Astrocyte (in vitro differentiated cells and primary cell): ENCODE measurements at regions not wholly inside any gene's neighbourhood (a gene's known extent, or its start where the extent isn't known, plus 50 kb on each side); places are given as distances from the start of the nearest gene placed in this dataset.

ENCODE experiments used
- EZH2 ChIP-seq: IDR thresholded peaks from 2 replicates; pipeline ENCODE4 v1.6.1; 2012; ENCODE audit warnings: mild to moderate bottlenecking, low read length, inconsistent platforms; ENCODE audit not compliant: insufficient read depth
- TF ChIP-seq, protein P1 (sequence below): IDR thresholded peaks from 2 replicates; pipeline ENCODE4 v1.5.1; 2011; ENCODE audit warnings: low read depth, mild to moderate bottlenecking, inconsistent platforms, low read length, moderate library complexity; ENCODE audit not compliant: insufficient read depth

DNA sequence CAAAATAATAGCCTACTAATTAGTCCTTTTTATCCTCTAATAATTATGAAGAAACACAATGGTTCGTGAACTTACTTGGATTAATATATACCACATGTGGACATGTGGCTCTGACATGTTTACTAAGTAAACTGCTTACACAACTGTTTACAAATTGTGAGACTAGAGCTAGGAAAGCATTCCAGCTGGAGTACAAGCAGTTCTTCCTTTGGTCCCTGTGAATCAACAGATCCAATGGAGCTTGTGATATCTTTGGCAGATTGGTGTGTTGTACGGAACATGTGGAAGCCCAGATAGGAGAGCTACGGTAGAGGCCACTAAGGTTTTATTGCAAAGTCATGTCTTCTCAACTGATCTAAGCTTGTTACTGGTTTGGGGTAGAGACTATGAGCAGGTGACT, 145.5 kb upstream of the SPRY2 start:
- TF ChIP-seq, protein P1, sequence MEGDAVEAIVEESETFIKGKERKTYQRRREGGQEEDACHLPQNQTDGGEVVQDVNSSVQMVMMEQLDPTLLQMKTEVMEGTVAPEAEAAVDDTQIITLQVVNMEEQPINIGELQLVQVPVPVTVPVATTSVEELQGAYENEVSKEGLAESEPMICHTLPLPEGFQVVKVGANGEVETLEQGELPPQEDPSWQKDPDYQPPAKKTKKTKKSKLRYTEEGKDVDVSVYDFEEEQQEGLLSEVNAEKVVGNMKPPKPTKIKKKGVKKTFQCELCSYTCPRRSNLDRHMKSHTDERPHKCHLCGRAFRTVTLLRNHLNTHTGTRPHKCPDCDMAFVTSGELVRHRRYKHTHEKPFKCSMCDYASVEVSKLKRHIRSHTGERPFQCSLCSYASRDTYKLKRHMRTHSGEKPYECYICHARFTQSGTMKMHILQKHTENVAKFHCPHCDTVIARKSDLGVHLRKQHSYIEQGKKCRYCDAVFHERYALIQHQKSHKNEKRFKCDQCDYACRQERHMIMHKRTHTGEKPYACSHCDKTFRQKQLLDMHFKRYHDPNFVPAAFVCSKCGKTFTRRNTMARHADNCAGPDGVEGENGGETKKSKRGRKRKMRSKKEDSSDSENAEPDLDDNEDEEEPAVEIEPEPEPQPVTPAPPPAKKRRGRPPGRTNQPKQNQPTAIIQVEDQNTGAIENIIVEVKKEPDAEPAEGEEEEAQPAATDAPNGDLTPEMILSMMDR, result no peak
- no peak for TF ChIP-seq EZH2
